ENCODE measurements at regions not wholly inside any gene's neighbourhood (a gene's known extent, or its start where the extent isn't known, plus 50 kb on each side); places are given as distances from the start of the nearest gene placed in this dataset.

- peak; percentile 32 for DNase-seq (ENCODE audit: low read depth)
- H3K4me3 ChIP-seq (ENCODE audit: control insufficient read depth, low read depth, low read length) = no peak overlapping the region
- TF ChIP-seq CTCF (IDR thresholded peaks at IDR 0.05; ENCODE audit: control insufficient read depth, insufficient read depth, low read depth, low read length, missing control alignments) = no peak
These were observed 1078.5 kb downstream of the TUSC7 start for GRCh38 chr3:117788061-117788460.

DNA sequence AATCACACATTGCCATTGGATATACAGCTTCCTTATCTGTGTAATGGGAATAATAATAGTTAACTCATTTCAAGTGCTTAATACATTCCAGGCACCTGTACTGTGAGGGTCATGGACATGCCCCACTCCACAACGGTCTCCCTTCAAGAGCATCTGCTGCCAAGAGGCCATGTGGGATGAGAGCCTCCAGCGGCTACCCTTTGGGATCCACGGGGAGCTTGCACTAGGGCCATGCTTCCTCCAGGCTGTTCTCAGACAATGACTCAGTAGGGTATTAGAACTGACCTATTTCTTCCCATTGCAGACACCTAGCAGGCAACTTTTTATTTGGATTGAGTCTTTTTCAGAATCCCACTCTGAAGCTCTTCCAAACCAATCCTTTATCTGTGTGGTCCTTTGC lies 1078.9 kb downstream of the TUSC7 start:
- H3K4me3 ChIP-seq (ENCODE audit: control insufficient read depth, low read depth, low read length) = no peak overlapping the region
- TF ChIP-seq CTCF (IDR thresholded peaks at IDR 0.05; ENCODE audit: control insufficient read depth, insufficient read depth, low read depth, low read length, missing control alignments) = no peak
- DNase-seq (ENCODE audit: low read depth) = no peak

GRCh38 chr3:117790235-117790987 lies 1080.8 kb downstream of the TUSC7 start:
- H3K4me3 ChIP-seq (ENCODE audit: control insufficient read depth, low read depth, low read length) = no peak overlapping the region
- TF ChIP-seq CTCF (IDR thresholded peaks at IDR 0.05; ENCODE audit: control insufficient read depth, insufficient read depth, low read depth, low read length, missing control alignments) = no peak
- DNase-seq (ENCODE audit: low read depth) = no peak

DNA sequence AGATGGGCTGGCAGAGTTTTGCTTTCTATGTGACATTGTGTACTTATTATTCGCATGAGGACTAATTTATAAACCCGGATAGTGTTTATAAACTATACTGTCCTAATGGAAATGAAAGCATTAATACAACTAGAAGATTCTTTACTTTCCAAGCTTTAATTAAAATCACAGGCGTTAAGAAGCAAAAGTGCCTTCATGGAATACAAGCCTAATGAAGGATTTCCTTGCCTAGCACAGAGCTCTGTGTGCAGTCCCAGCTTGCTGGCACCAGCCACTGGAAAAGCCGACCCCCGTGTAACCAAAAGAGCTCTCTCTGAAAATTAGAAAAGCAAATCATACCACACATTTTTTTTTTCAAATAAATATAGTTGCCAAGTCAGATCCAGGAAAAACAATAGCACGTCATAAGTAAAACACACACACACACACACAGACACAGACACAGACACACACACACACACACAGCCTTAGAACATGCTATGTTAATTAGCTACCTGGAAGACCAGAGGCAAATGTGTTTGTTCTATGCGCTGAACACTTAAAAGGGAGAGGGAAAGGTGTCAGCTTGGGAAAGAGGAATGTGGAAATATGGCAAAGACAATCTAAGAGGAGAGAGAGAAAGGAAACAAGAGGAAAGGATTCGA lies 1084.2 kb downstream of the TUSC7 start:
- no peak for DNase-seq (ENCODE audit: low read depth)
- TF ChIP-seq CTCF (IDR thresholded peaks at IDR 0.05; ENCODE audit: control insufficient read depth, insufficient read depth, low read depth, low read length, missing control alignments) = no peak
- H3K4me3 ChIP-seq (ENCODE audit: control insufficient read depth, low read depth, low read length) = no peak overlapping the region

DNA sequence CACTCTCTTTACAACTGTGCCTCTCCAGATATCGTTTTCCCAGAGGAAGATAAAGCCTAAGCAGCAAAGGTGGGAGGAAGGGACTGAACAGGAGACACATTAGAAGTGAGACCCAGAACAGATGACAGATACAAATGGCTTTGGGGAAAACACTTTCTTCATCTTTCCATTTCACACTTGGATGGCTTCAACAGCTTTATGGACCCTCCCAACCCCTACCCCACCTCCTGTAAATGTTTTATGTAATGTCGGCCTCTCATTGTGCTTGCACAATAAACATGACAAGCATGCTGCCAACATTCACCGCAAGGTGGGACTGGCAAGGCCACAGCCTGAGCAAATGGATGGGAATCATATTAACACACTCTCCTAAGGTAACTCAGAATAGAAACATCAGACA lies 1088.6 kb downstream of the TUSC7 start:
- TF ChIP-seq CTCF (IDR thresholded peaks at IDR 0.05; ENCODE audit: control insufficient read depth, insufficient read depth, low read depth, low read length, missing control alignments) = no peak
- no peak overlapping the region for H3K4me3 ChIP-seq (ENCODE audit: control insufficient read depth, low read depth, low read length)
- no peak for DNase-seq (ENCODE audit: low read depth)

DNA sequence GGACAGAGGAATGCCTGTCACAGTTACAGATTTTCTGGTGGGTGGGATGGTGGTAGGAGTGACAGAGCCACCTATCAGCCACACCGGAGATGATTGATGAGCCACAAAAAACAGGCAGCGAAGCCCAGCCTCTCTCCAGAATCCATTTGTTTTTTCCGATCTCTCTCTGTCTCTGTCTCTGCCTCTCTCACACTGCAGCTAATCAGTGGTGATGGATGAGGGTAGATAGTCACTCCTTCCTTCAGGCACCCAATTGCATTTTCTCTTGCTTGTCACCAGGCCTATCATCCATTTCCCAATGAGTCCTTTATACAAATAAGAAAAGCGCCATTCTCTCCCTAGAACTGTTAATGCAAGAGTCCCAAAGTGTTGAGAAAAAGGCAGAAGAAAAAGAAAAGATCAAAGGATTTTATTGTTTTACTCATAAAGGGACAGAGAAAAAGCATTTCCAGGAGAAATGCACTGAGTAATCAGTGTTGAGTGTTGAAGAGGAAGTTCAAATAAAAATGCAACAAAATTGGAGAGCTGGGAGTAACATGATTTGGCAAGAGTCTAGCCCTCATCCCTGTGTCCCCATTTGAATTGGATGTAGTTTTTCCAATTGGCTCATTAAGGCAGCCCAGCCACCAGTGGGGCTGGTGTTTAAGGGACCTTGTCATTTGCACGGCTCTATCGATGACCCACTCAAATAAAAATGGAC lies 1089.3 kb downstream of the TUSC7 start:
- DNase-seq (ENCODE audit: low read depth) = no peak
- no peak for TF ChIP-seq CTCF (IDR thresholded peaks at IDR 0.05; ENCODE audit: control insufficient read depth, insufficient read depth, low read depth, low read length, missing control alignments)
- no peak overlapping the region for H3K4me3 ChIP-seq (ENCODE audit: control insufficient read depth, low read depth, low read length)
